PC-9 (cell line): ENCODE measurements at regions not wholly inside any gene's neighbourhood (a gene's known extent, or its start where the extent isn't known, plus 50 kb on each side); places are given as distances from the start of the nearest gene placed in this dataset.

Experiments used
- BruUV-seq: library from RNA; stranded (reverse); fragments of 400-500 nt; replicated peaks from 2 replicates; lab custom pipeline; 2021; lab: Mats Ljungman, UMichigan
- CTCF ChIA-PET: fragments of 300-600 bp; sonication (Branson Sonifier 250); formaldehyde crosslinking; loops from one replicate; lab custom pipeline; 2022; ENCODE audit warnings: antibody characterized with exemption; lab: Charles Lee
- POLR2A ChIA-PET: fragments of 300-600 bp; sonication (Branson Sonifier 250); formaldehyde crosslinking; loops from one replicate; lab custom pipeline; 2022; ENCODE audit warnings: antibody characterized with exemption; ENCODE audit not compliant: unreplicated experiment; lab: Charles Lee
- DNase-seq, 2 experiments: peaks; one replicate each; pipeline versions ENCODE4 v3.0.0 to v3.0.0-alpha.2; 2015 to 2022; ENCODE audit warnings: mixed read lengths in 1 of 2
- H2AFZ ChIP-seq: fragments of 200-600 bp; sonication (generic); 2 replicates; pipeline ENCODE4 v1.8.1; 2017; ENCODE audit warnings: antibody characterized with exemption
- H3F3A ChIP-seq: fragments of 200-600 bp; sonication (generic); 2 replicates; pipeline ENCODE4 v1.8.1; 2017; ENCODE audit warnings: antibody characterized with exemption, mild to moderate bottlenecking, low read depth; ENCODE audit not compliant: insufficient read depth
- H3K27ac ChIP-seq: fragments of 200-600 bp; sonication (generic); 2 replicates; pipeline ENCODE4 v1.6.1; 2016; ENCODE audit warnings: mixed run types
- H3K27me3 ChIP-seq: fragments of 200-600 bp; sonication (generic); 2 replicates; pipeline ENCODE4 v1.6.1; 2016; ENCODE audit warnings: low read depth, mixed run types; ENCODE audit not compliant: insufficient read depth
- H3K36me3 ChIP-seq: fragments of 200-600 bp; sonication (generic); 2 replicates; pipeline ENCODE4 v1.6.1; 2016; ENCODE audit warnings: low read depth, mixed run types
- H3K4me1 ChIP-seq: fragments of 200-600 bp; sonication (generic); replicated peaks from 2 replicates; pipeline ENCODE4 v1.6.1; 2016; ENCODE audit warnings: mixed run types; ENCODE audit not compliant: insufficient read depth
- H3K4me2 ChIP-seq: fragments of 200-600 bp; sonication (generic); 2 replicates; pipeline ENCODE4 v1.6.1; 2017; ENCODE audit warnings: mixed run types
- H3K4me3 ChIP-seq: fragments of 200-600 bp; sonication (generic); 2 replicates; pipeline ENCODE4 v1.6.1; 2016; ENCODE audit warnings: mixed run types
- H3K79me2 ChIP-seq: fragments of 200-600 bp; sonication (generic); 2 replicates; pipeline ENCODE4 v1.6.1; 2017; ENCODE audit warnings: low read depth, mixed run types
- H3K9me2 ChIP-seq: fragments of 200-600 bp; sonication (generic); 2 replicates; pipeline ENCODE4 v1.8.1; 2017; ENCODE audit warnings: mild to moderate bottlenecking; ENCODE audit not compliant: insufficient read depth
- H3K9me3 ChIP-seq: fragments of 200-600 bp; sonication (generic); 2 replicates; pipeline ENCODE4 v1.8.1; 2016; ENCODE audit warnings: low read depth; ENCODE audit not compliant: insufficient read depth
- H4K20me1 ChIP-seq: fragments of 200-600 bp; sonication (generic); 2 replicates; pipeline ENCODE4 v1.8.1; 2017; ENCODE audit not compliant: insufficient read depth
- CTCF ChIP-seq: fragments of 200-600 bp; sonication (generic); conservative IDR thresholded peaks from 2 replicates; pipeline ENCODE4 v1.6.1; 2017; ENCODE audit warnings: mixed run types, antibody characterized with exemption, mild to moderate bottlenecking, moderate library complexity
- EZH2 ChIP-seq: fragments of 200-600 bp; sonication (generic); IDR thresholded peaks from 2 replicates; pipeline ENCODE4 v1.8.0; 2017; ENCODE audit warnings: antibody characterized with exemption, low read depth
- intact Hi-C: fragments of 100-400 bp; cut with micrococcal nuclease; formaldehyde crosslinking; loops from one replicate; pipeline ENCODE4 v1.10.0; 2022; ENCODE audit not compliant: unreplicated experiment

- Histone ChIP-seq H3K36me3 (no peaks in the 10 kb centered on the region), H3K27me3 (no peaks in the 10 kb centered on the region), H3K9me3 (no peaks in the 10 kb centered on the region), H2AFZ (no peak overlapping the region), H3K4me1 (no peaks in the 10 kb centered on the region), H3K79me2 (no peaks in the 10 kb centered on the region), H3K27ac (no peak overlapping the region), H3F3A (no peaks in the 10 kb centered on the region), H4K20me1 (no peaks in the 10 kb centered on the region), H3K9me2 (no peaks in the 10 kb centered on the region), H3K4me3 (no peak overlapping the region), H3K4me2 (no peak overlapping the region)
- intact Hi-C loops, result no loop called here
- BruUV-seq, result no TSS peak
- no peak for DNase-seq
- ChIA-PET POLR2A (no interaction called here), CTCF (no interaction called here)
- TF ChIP-seq CTCF (no peak), EZH2 (no peak)
Measured at GRCh38 chr16:63201851-63202250, 1165.6 kb upstream of the CDH8 start.

- Histone ChIP-seq H3K36me3 (no peaks in the 10 kb centered on the region), H3K9me2 (no peaks in the 10 kb centered on the region), H3F3A (no peaks in the 10 kb centered on the region), H4K20me1 (no peaks in the 10 kb centered on the region), H2AFZ (no peak overlapping the region), H3K79me2 (no peaks in the 10 kb centered on the region), H3K9me3 (no peaks in the 10 kb centered on the region), H3K27me3 (no peaks in the 10 kb centered on the region), H3K4me1 (no peaks in the 10 kb centered on the region), H3K4me3 (no peak overlapping the region), H3K4me2 (no peak overlapping the region), H3K27ac (no peak overlapping the region)
- no peak for DNase-seq
- intact Hi-C loops, result no loop called here
- ChIA-PET CTCF (no interaction called here), POLR2A (no interaction called here)
- no TSS peak for BruUV-seq
- no peak for TF ChIP-seq CTCF
- no peak for TF ChIP-seq EZH2
Measured at GRCh38 chr16:63200940-63201339, 1164.7 kb upstream of the CDH8 start.

DNA sequence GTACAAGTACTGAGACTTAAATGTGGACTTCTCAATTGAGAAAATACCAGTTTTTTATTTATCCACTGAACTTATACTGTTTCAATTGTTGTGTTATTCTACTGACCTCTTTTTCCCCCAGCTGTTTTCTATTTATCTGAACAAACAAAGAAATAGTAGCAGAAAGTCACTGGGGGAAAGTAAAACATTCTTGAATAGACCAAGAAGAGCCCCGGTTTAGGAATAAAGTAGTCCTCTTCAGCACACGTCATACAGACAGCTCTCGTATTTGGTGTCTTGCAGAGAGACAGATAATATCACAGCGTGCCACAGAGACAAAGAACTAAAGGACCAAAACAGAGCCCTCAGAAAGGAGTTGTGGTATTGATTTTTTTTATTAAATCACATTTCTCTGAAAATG, 1159.1 kb upstream of the CDH8 start:
- TF ChIP-seq EZH2, result no peak
- no TSS peak for BruUV-seq
- H3K4me1 ChIP-seq, result no peaks in the 10 kb centered on the region
- H3K9me2 ChIP-seq, result no peaks in the 10 kb centered on the region
- H4K20me1 ChIP-seq, result no peaks in the 10 kb centered on the region
- no peak overlapping the region for H3K4me3 ChIP-seq
- no peaks in the 10 kb centered on the region for H3K27me3 ChIP-seq
- no peak for DNase-seq
- H3K79me2 ChIP-seq, result no peaks in the 10 kb centered on the region
- ChIA-PET POLR2A (no interaction called here), CTCF (no interaction called here)
- no peak overlapping the region for H3K27ac ChIP-seq
- no peak overlapping the region for H2AFZ ChIP-seq
- H3K9me3 ChIP-seq, result no peaks in the 10 kb centered on the region
- no peaks in the 10 kb centered on the region for H3K36me3 ChIP-seq
- no peak overlapping the region for H3K4me2 ChIP-seq
- no peaks in the 10 kb centered on the region for H3F3A ChIP-seq
- intact Hi-C loops, result no loop called here

DNA sequence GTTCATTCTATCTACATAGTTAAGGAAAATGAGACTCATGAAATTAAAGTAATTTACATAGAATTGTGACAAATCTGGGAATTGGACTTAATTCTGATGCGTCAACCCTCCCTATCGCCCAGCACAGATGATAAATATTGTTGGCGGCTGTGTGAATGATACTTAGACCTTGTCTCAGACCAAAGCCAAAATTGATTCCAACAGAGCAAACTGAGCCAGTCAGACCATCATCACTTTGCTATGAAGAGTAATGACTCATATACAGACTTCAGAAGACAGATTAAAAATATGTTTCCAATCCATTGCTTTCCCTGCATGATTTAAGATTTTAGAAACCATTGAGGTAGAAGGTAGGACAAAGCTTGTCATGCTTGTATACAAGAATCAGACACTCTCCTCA, 1156.7 kb upstream of the CDH8 start:
- Histone ChIP-seq H3K36me3 (no peaks in the 10 kb centered on the region), H3K4me1 (no peaks in the 10 kb centered on the region), H3K27ac (no peak overlapping the region), H3K4me2 (no peak overlapping the region), H3K9me2 (no peaks in the 10 kb centered on the region), H3K9me3 (no peaks in the 10 kb centered on the region), H2AFZ (no peak overlapping the region), H3F3A (no peaks in the 10 kb centered on the region), H4K20me1 (no peaks in the 10 kb centered on the region), H3K79me2 (no peaks in the 10 kb centered on the region), H3K27me3 (no peaks in the 10 kb centered on the region), H3K4me3 (no peak overlapping the region)
- POLR2A ChIA-PET, result no interaction called here
- no peak for TF ChIP-seq EZH2
- TF ChIP-seq CTCF, result no peak
- CTCF ChIA-PET, result no interaction called here
- BruUV-seq, result no TSS peak
- no peak for DNase-seq
- intact Hi-C loops, result no loop called here
